K562 (cell line): ENCODE measurements at regions not wholly inside any gene's neighbourhood (a gene's known extent, or its start where the extent isn't known, plus 50 kb on each side); places are given as distances from the start of the nearest gene placed in this dataset.

ENCODE experiments used
- CEBPZ ChIP-seq: fragments of 150-350 bp; IDR thresholded peaks from 2 replicates; pipeline ENCODE4 v1.6.1; 2014; ENCODE audit warnings: low read depth, mild to moderate bottlenecking, low read length, borderline replicate concordance
- TCFL5 ChIP-seq: fragments of 250-450 bp; sonication (Bioruptor Pico); conservative IDR thresholded peaks from 2 replicates; pipeline ENCODE4 v1.6.1; 2021; ENCODE audit warnings: mild to moderate bottlenecking, moderate library complexity, matching md5 sums
- ZMIZ1 ChIP-seq, 2 experiments: fragments of 150-350 bp in 1 of 2; IDR thresholded peaks; 2 replicates each; pipeline ENCODE4 v1.6.1; 2012 to 2016; ENCODE audit warnings: low read depth in 2 of 2, low read length in 2 of 2, mild to moderate bottlenecking in 1 of 2, moderate library complexity in 1 of 2
- ZNF707 ChIP-seq: fragments of 250-450 bp; sonication (Bioruptor Pico); conservative IDR thresholded peaks from 2 replicates; pipeline ENCODE4 v1.8.0; 2022; ENCODE audit warnings: inconsistent platforms, mild to moderate bottlenecking, moderate library complexity

GRCh38 chr12:74241341-74241740, 296.3 kb upstream of the ATXN7L3B start (continued):
- TF ChIP-seq CEBPZ = no peak
- no peak for TF ChIP-seq TCFL5 (CRISPR knock-in tag)
- no peak for TF ChIP-seq ZNF707 (CRISPR knock-in tag)
- TF ChIP-seq ZMIZ1 (IDR thresholded peaks at IDR 0.05; ENCODE audit: low read depth in 2 of 2, low read length in 2 of 2) = no peak
